G401 (cell line): ENCODE measurements at regions not wholly inside any gene's neighbourhood (a gene's known extent, or its start where the extent isn't known, plus 50 kb on each side); places are given as distances from the start of the nearest gene placed in this dataset.
"Not testable (repeated sequence)": the region's sequence is repeated elsewhere in the genome, so short reads cannot be mapped to it uniquely, and the experiment has no call there.

Experiments
- DNase-seq: peaks from one replicate; pipeline ENCODE4 v3.0.0-alpha.2; 2015; ENCODE audit warnings: low spot score
- in situ Hi-C: cut with HindIII; loops from 2 replicates; pipeline ENCODE4 v1.10.0; 2016; ENCODE audit warnings: low sequenced_read_pairs, mixed read lengths

- in situ Hi-C loops = no loop called here
- no peak for DNase-seq
Measured at GRCh38 chr12:89234324-89235114, 117.8 kb downstream of the DUSP6 start.

GRCh38 chr12:89231686-89232085 lies 120.6 kb downstream of the DUSP6 start:
- in situ Hi-C loops = no loop called here

GRCh38 chr12:89230376-89231315 lies 121.7 kb downstream of the DUSP6 start:
- in situ Hi-C loops = no loop called here
- DNase-seq = no peak

More at GRCh38 chr12:89231686-89232085, 120.6 kb downstream of the DUSP6 start:
- DNase-seq = no peak

- DNase-seq = no peak
- in situ Hi-C loops = no loop called here
Measured at GRCh38 chr12:89228491-89228890, 123.8 kb downstream of the DUSP6 start.

- DNase-seq = no peak
- in situ Hi-C loops = no loop called here
Measured at GRCh38 chr12:89227774-89228173, 124.5 kb downstream of the DUSP6 start.

- in situ Hi-C loops = no loop called here
- no peak for DNase-seq
Measured at GRCh38 chr12:89225808-89226411, 126.4 kb downstream of the DUSP6 start.

- DNase-seq = no peak
- in situ Hi-C loops = no loop called here
Measured at GRCh38 chr12:89225401-89225800, 126.9 kb downstream of the DUSP6 start.

GRCh38 chr12:89222580-89222979 lies 129.7 kb downstream of the DUSP6 start:
- in situ Hi-C loops, DNase-seq: not testable (repeated sequence)

GRCh38 chr12:89217472-89217871 lies 134.8 kb downstream of the DUSP6 start:
- in situ Hi-C loops = no loop called here
- no peak for DNase-seq

- DNase-seq = no peak
- in situ Hi-C loops = no loop called here
Measured at GRCh38 chr12:89216211-89216952, 135.9 kb downstream of the DUSP6 start.

- no peak for DNase-seq
- in situ Hi-C loops = no loop called here
Measured at GRCh38 chr12:89215196-89215595, 137.1 kb downstream of the DUSP6 start.

- in situ Hi-C loops = no loop called here
- no peak for DNase-seq
Measured at GRCh38 chr12:89213747-89214146, 138.6 kb downstream of the DUSP6 start.

- in situ Hi-C loops = no loop called here
- no peak for DNase-seq
Measured at GRCh38 chr12:89213139-89213538, 139.2 kb downstream of the DUSP6 start.

- DNase-seq = no peak
- in situ Hi-C loops = no loop called here
Measured at GRCh38 chr12:89212339-89212771, 139.9 kb downstream of the DUSP6 start.

- no peak for DNase-seq
- in situ Hi-C loops = no loop called here
Measured at GRCh38 chr12:89211456-89211855, 140.8 kb downstream of the DUSP6 start.

GRCh38 chr12:89210277-89210676 lies 142.0 kb downstream of the DUSP6 start:
- in situ Hi-C loops = no loop called here
- no peak for DNase-seq

GRCh38 chr12:89208661-89209096 lies 143.6 kb downstream of the DUSP6 start:
- in situ Hi-C loops = no loop called here
- DNase-seq = no peak

- in situ Hi-C loops = no loop called here
- no peak for DNase-seq
Measured at GRCh38 chr12:89206390-89206789, 145.9 kb downstream of the DUSP6 start.

GRCh38 chr12:89205517-89205916 lies 146.8 kb downstream of the DUSP6 start:
- in situ Hi-C loops = no loop called here
- DNase-seq = no peak
